ENCODE measurements at regions not wholly inside any gene's neighbourhood (a gene's known extent, or its start where the extent isn't known, plus 50 kb on each side); places are given as distances from the start of the nearest gene placed in this dataset.
"Not testable (repeated sequence)": the region's sequence is repeated elsewhere in the genome, so short reads cannot be mapped to it uniquely, and the experiment has no call there.

DNA sequence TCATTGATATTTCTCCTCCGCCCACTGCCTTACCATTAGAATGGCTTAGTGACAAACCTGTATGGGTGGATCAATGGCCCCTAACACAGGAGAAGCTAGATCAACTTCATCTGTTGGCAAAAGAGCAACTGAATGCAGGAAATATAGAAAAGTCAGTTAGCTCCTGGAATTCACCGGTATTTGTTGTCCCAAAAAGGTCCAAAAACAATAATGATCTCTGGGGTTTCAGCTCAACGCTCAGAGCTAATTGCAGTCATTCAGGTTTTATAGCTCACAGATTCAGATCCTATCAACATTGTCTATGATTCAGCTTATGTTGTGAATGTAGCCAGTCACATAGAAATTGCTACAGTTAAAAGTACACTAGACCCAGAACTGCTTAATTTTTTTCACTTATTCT is 124.0 kb upstream of the ZCCHC13 start:
- no peak for DNase-seq (ENCODE audit: low read depth in 2 of 2)

DNA sequence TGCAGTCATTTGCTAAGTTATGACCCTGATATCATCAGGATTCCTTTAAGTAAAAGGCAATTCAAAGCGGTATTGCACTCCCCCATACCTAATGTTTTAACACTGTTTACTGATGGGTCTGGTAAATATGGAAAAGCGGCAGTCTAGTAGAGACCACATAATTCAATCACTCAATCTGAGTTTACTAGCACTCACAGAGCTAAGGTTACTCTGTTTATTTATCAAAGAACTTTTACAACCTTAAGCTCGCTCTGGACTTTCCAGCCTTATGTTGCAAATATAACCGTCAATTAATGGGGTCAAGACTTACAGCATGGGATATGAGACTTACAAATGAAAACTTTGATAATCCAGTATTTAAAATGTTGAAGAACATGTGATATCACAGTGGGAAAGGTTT is 124.5 kb upstream of the ZCCHC13 start:
- DNase-seq (ENCODE audit: low read depth in 2 of 2) = no peak

DNA sequence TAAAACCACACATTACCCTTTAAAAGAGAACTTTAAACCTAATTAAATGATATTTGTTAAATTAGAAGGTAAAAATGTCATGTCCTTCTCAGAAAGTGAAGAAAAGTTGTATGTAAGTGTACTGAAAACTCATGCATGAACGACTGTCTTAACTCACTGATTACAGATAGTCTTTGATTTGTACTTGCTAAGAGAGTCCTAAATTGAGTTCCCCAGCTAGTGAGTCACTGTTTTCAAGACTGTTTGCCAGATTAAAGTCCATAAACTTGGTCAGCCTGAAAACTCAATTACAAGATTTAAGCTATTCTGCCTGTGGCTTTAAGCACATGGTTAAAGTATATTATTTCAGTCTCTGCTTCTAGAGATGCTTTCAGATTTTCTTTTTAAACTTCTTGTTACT is 124.9 kb upstream of the ZCCHC13 start:
- no peak for DNase-seq (ENCODE audit: low read depth in 2 of 2)

DNA sequence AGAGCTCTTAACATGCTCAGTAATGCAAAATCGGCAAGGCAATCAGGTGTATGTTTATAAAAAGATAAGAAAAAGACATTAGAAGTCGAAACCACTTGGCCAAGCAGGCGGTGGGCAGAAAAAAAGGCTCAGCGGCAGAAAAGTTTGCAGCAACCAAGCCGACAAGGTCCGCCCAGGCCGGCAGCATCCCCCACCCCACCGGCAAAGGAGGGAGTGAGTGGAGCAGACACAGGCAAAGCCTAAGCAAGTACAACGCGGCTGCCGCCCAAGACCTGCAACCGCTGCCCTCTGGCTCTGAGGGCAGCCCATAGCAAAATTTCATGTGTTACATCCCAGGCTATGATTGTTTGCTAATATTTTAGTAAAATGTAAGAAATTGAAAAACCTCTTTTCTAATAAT is 125.4 kb upstream of the ZCCHC13 start:
- no peak for DNase-seq (ENCODE audit: low read depth in 2 of 2)

DNA sequence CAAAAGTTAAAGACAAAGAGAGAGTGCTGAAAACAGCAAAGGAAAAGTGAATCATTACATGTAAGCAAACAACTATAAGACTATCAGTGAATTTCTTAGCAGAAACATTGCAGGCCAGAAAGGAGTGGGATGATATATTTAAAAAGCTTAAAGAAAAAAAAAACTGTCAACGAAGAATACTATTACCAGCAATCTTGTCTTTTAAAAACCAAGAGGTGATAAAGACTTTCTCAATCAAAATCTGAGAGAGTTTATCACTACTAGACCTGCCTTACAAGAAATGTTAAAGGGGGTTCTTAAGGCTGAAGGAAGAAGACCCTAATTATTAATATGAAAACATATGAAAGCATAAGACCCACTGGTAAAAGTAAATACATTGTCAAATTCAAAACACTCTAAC is 132.5 kb upstream of the ZCCHC13 start:
- no peak for DNase-seq (ENCODE audit: low read depth in 2 of 2)

DNA sequence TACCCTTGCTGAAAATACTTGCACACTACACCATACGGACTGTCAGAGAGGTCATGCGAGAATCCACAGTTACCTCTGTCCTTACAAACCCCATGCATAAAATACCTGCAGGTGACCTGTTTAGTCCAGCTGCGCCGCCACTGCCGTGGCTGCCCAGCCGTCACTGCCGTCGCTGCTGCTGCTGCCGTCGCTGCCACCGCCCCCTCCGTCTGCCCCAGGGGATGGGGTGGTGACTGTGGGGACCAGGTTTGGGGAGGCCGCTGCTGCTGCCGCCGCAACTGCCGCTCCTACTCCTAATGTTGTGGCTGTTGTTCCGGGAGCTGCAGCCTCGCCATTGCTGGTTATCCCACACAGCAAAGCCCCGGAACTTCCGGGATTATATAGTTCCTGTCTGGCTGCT is 141.8 kb upstream of the ZCCHC13 start:
- DNase-seq (ENCODE audit: low read depth in 2 of 2) = no peak

DNA sequence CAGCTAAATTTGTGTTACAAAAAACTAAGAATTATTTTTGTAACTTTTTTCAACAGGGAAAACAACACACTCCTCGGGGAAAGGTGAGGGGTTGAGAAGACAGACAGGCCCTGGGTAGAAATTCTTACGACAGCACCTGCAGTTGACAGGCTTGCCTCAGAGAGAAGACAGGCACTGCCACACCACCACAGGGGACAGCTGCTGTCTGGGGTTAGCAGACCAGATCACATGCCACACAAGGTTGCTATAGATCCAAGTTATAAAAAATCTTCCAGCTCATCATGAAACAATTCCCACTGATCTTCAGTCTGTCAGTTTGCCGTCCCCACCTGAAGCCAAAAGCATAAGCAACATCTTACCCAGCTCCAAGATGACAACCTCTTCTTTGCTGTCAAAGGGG is 143.2 kb upstream of the ZCCHC13 start:
- no peak for DNase-seq (ENCODE audit: low read depth in 2 of 2)

DNA sequence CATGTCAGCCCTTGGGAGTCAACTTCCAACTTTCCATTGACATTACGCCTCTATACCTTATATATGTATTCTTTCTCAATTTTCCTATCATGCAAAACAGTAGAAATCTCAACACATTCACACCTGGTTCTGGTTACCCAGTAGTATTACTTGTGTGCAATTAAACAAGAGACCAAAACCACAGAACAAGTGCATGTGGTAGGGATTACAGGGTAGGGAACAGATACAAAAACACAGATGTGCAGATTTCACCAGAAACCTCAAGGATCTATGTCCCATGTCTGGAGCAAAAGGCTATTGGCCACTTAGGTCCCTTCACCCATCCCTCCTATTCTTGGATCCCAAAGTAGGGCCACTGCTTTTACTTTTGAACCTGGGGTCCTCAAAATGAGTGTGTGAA is 143.6 kb upstream of the ZCCHC13 start:
- DNase-seq (ENCODE audit: low read depth in 2 of 2) = no peak

DNA sequence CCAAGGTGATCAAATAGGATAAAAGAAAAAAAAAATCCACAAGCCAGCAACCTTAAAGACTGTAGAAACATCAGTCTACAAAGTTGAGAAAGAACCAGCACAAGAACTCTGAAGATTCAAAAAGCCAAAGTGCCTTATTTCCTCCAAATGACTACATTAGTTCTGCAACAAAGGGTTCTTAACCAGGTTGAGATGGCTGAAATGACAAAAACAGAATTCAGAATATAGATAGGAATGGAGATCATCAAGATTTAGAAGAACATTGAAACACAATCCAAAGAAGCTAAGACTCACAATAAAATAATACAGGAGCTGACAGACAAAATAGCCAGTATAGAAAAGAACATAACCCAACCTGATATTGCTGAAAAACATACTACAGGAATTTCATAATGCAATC is 156.5 kb upstream of the ZCCHC13 start:
- DNase-seq (ENCODE audit: low read depth in 2 of 2) = no peak

DNA sequence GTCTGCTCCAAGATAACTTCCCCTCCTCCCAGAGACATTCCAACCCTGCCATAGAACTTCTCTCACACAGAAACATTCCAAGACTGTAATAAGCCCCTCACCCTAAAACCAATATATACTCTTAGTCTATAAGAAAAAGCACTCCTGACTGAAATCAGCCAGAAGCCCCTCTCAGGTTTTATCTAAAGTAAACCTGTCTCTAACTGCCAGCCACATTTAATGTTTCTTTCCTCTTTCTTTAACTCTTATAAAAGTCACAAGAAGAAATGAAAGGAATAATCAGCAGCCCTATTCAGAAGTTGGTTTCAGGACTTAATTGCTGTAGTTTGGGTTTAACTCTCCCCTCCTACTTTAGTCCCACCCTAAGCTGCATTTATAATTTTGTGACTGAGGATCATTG is 165.0 kb upstream of the ZCCHC13 start:
- no peak for DNase-seq (ENCODE audit: low read depth in 2 of 2)

DNA sequence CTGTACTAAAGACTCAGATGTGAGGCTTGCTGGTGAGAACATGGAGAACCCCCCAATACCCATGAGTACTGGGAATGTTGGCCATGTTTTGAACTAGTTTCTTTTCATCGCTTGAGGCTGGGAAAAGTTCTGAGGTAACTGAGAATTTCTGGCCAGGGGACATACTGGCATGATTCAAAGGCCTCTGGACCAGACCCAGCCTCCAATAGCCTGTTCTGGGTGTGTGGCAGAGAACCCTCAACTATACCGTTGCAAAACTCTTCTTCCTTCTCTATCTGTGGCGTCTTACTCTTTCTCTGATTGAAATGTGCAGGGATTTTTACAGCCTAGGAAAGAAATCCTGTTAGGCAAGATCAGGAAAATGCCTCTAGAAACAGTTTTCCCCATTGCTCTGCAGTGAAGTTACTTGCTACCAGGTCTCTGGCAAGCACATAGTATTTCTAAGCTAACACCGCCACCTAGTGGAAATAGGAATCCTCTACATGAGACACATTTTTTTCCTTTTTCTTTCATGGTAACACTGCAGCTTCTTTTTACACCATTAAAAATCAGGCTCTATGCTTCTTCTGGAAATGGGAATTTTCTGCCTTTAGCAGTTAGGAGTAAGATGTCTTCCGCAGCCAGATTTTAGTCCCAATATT is 170.7 kb upstream of the ZCCHC13 start:
- no peak for DNase-seq (ENCODE audit: low read depth in 2 of 2)

DNA sequence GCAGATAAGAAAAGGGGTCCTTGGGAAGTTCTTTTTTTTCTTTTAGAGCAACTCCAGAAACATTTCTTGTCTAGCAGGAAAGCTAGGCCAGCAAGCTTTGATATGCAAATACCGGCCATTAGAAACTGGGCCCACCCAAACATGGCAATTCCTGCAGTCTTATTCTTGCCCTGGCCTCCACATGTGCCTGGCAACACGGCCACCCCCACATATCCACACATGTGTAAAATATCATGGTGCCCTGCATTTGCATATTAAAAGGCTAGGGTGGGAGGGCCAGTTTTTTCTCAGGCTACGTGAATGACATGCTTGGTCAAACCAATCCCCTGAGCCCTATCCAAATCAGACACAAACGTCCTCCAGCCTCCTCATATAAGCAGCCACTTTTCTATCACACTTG is 171.7 kb upstream of the ZCCHC13 start:
- no peak for DNase-seq (ENCODE audit: low read depth in 2 of 2)

DNA sequence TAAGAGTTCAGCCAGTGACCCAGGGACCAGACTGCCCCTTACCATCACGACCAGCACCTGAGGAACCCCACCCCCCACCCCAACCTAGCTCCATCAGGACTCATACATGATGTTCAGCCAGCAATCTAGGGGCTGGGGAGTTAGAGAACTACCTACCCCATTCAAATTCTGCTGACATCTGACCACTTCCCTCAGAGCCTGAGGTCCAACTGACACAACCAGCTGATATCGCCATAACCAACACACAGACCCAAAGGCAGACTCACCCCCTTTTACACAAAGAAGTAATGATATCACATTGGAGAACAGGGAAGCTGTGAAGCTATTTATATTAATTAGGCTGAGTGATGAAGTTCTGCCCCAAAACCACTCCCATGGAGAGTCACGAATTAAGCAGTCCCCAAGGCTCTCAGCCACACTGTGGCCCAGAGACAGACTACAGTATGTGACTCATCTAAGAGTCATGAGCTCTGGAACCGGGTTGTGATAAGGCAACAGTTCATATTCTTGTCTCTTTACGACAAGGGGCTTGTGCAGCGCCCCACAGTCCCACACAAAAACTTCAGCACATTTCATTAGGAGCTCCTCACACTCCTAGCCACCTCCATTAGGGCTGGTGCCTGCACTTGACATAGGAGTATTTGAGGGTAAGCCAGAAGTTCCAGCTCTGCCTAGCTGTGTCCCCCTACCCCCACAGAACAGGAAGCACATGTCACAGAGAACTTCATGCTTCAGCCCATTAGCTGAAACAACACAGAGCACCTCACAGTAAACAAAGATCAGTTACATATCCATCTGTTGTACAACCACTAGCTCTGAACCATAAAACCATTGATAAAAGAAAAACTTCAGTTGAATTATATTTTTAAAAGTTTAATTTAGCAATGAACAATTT is 184.7 kb upstream of the ZCCHC13 start:
- DNase-seq (ENCODE audit: low read depth in 2 of 2) = no peak

DNA sequence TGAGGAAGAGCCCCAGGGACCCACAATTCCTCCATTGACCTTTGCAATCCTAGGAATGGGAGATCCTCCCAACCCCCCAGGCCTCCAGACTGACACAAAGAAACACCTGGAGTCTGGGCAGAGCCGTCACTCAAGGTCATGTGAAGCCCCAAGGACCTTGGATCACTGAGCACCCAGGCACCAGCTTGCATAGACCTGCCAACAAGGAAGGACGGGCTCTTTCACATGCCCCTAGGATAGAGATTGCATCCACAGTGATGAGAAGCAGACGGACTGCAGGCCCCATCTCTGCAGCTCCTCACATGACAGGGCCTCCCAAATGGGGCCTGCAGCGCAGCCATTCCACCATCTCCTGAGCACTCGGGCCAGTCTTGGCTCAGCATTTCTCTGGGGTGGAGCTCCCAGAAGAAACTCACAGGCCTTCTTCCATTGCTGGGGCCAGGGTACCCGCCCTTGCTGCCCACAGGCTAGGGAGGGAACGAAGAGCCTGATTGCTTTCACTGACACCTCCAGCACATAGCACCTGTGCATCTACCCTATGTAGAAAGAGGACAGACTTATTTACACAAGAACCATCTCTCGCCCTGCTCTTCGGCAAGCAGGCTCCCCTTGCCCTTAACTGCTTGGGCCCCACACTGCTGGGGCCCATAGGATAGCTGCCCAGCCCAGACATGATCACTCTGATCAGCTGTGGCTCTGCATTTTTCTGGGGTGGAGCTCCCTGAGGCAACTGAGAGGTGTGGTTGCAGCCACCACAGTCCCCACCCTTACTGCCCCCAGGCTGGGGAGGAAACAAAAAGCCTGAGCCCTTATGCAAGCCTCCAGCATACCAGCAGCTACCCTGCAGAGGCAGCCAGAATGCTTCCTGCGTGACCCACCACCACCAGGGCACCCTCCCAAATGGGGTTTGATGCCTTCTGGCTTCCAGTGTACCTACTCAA is 185.7 kb upstream of the ZCCHC13 start:
- no peak for DNase-seq (ENCODE audit: low read depth in 2 of 2)

DNA sequence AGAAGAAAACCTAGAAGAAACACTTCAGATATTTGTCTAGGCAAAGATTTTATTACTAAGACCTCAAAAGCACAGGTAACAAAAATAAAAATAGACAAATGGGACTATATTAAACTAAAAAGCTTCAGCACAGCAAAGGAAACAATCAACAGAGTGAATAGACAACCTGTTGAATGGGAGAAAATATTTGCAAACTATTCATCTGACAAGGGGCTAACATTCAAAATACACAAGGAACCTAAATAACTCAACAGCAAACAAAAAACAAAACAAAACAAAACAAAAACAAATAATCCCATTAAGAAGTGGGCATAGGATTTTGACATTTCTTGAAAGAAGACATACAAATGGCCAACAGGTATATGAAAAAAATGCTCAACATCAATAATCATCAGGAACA is 192.7 kb upstream of the ZCCHC13 start:
- DNase-seq (ENCODE audit: low read depth in 2 of 2) = no peak

DNA sequence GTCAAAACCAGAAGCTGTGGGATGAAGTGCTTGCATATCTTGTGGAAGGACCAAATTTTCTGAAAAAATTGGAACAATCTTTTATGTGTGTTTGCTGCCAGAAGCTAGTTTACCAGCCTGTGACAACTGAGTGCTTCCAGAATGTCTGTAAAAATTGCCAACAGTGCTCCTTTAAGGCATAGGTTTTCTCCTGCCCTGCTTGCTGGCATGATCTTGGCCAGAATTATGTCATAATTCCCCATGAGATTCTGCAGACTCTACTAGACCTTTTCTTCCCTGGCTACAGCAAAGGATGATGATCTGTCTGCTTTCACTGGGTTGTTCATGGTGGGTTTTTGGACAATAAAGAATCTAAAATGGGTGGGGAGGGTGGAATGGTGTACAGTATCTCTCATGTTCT is 196.3 kb upstream of the ZCCHC13 start:
- DNase-seq (ENCODE audit: low read depth in 2 of 2) = no peak

DNA sequence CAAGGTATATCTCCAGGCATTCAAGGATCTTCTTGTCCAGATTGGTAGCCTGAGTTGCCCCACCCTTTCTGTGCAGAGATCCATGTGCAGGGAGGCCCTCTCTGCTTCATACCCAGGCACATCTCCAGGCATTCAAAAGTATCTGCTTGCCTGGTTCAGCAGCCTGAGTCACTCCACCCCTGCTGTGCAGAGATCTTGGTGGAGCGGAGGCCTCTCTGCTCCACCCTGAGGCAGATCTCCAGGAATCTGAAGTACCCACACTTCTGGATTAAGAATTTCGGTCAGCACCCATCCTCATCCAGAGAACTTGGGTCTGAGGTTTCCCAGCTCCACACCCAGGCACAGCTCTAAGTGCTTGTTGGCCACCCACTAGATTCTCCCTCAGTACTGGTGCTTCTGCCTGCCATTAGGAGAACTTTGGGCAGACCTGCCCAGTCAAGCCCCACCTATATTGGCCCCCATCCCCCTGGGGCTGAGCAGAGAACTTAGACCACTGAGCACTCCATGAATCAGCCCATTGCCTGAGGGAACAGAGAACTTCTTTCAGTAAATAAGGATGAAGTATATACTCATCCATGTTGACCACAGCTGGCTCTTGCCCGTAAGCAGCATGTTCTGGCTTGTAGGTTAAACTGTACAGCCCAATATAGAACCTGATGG is 199.5 kb upstream of the ZCCHC13 start:
- DNase-seq (ENCODE audit: low read depth in 2 of 2) = no peak

DNA sequence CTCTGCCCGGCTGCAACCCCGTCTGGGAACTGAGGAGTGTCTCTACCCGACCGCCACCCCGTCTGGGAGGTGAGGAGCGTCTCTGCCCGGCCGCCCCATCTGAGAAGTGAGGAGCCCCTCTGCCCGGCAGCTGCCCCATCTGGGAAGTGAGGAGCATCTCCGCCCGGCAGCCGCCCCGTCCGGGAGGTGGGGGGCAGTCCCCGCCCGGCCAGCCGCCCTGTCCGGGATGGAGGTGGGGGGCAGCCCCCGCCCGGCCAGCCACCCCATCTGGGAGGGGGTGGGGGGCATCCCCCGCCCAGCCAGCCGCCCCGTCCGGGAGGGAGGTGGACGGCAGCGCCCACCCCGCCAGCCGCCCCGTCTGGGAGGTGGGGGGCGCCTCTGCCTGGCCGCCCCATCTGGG is 205.6 kb upstream of the ZCCHC13 start:
- DNase-seq (ENCODE audit: low read depth in 2 of 2) = not testable (repeated sequence)

DNA sequence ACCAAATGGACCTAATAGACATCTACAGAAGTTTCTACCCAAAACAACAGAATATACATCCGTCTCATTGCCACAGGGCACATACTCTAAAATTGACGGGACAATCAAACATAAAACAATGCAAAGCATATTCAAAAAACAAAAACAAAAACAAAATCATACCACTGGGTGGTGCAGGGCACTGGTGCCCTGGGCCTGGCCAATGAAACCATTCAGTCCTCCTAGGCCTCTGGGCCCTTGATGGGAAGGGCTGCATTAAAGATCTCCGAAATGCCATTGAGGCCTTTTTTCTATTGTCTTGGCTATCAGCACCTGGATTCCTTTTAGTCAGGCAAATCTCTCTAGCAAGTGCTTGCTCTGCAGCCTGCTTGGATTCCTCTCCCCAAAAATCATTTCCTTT is 213.9 kb upstream of the ZCCHC13 start:
- no peak for DNase-seq (ENCODE audit: low read depth in 2 of 2)

DNA sequence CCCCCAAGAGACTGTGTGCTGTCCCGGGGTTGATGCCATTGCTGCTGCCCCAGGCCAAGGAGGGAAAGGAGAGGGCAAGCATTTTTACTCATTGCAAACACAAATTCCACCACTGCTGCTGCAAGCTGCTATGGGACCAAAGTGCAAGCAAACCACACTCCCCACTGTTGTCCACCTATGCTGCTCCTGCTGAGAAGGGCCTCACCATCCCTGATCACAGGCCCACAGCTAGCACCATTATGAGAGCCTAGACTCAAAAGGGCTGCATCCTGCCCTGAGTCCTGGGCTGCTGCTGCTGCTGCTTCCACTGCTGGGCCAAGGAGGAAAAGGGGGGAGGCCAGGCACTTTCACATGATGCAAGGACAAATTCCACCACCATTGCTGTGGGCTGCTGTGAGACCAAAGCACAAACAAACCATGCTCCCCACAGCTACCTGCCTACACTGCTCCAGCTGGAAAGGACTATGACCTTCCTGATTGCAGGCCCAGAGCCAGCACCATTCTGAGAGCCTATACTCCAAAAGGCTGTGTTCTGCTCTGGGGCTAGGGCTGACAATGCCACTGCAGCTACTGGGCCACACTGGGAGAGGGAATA is 218.2 kb upstream of the ZCCHC13 start:
- no peak for DNase-seq (ENCODE audit: low read depth in 2 of 2)

DNA sequence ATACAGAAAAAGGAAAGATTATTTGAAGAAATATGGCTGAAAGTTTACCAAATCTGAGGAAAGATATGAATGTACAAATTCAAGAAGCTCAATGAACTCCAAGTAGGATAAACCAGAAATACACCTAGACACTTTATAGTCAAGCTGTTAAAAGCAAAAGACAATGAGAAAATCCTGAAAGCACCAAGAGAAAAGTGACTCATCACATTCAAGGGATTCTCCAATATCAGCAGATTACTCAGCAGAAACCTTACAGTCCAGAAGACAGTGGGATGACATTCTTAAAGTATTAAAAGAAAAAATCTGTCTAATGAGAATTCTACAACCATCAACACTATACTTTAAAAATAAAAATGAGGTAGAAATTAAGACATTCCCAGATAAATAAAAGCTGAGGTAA is 223.8 kb upstream of the ZCCHC13 start:
- DNase-seq (ENCODE audit: low read depth in 2 of 2) = no peak

Data from stimulated activated CD8-positive, alpha-beta memory T cell treated with anti-CD3 and anti-CD28 coated beads, Interleukin-15, amount 100 ng/mL, for 4 hours (primary cell).